ENCODE measurements at regions not wholly inside any gene's neighbourhood (a gene's known extent, or its start where the extent isn't known, plus 50 kb on each side); places are given as distances from the start of the nearest gene placed in this dataset.

DNA sequence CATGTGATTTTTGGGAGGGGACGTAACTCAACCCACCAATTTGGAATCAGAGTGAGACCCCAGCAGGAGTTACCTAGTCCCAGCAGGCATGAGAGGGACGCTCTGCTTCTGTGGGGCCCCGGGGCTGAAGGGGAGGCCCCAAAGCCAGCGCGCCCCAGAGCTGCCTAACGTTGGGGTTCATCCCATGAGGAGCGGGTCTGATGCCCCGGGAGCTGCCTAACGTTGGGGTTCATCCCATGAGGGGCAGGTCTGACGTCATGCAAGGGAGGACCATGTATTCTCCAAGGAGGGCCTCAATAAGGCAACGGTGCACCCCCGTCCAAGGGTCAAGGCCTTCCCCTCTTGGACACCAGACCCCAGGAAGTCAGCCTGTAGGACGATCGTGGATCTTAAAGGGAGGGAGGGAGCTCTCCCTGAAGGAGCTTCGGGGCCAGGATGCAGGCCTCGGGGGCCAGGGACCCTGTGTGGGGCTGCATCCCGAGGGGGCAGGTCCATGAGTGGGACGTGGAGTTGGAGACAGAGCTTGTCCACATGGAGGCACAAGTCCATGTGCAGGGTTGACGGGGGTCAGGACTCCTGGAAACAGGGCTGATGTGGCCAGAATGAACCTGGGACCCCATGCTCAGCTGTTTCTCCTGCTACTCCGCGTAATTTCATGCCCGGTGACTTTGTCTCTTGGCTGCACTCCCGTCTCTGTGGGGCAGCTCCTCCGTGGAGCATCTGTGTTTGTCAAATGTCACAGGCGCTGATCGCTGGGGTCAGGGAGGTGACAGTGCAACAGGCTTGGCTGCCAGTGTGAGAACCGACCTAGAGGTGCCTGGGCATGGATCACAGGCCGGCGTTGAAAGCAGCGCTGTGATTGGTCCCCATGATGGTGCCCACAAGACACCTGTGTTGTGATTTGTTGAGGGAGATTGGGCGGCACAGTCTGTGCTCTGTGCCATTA is 1029.1 kb downstream of the BRD1 start:
- WGBS, 5 donors, result 83 to 91% (median 87%) methylated on average over 26 to 31 of the region's 31 CpGs
- H3K27me3 ChIP-seq (replicated peaks in 1 of 7), result peaks cover 0 to 44% (median 0%) of the 10 kb centered on the region in 7 donors
- H3K4me3 ChIP-seq, result no peak overlapping the region
- no peak overlapping the region for H3K27ac ChIP-seq
- TF ChIP-seq POLR2AphosphoS5 (IDR thresholded peaks at IDR 0.05), result no peak
- TF ChIP-seq, protein P1, sequence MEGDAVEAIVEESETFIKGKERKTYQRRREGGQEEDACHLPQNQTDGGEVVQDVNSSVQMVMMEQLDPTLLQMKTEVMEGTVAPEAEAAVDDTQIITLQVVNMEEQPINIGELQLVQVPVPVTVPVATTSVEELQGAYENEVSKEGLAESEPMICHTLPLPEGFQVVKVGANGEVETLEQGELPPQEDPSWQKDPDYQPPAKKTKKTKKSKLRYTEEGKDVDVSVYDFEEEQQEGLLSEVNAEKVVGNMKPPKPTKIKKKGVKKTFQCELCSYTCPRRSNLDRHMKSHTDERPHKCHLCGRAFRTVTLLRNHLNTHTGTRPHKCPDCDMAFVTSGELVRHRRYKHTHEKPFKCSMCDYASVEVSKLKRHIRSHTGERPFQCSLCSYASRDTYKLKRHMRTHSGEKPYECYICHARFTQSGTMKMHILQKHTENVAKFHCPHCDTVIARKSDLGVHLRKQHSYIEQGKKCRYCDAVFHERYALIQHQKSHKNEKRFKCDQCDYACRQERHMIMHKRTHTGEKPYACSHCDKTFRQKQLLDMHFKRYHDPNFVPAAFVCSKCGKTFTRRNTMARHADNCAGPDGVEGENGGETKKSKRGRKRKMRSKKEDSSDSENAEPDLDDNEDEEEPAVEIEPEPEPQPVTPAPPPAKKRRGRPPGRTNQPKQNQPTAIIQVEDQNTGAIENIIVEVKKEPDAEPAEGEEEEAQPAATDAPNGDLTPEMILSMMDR (IDR thresholded peaks at IDR 0.05 in 8 of 11, conservative IDR thresholded peaks at IDR 0.05 in 3 of 11), result no peak
- H3K4me1 ChIP-seq, result no peaks in the 10 kb centered on the region
- H3K9me3 ChIP-seq, result no peaks in the 10 kb centered on the region
- intact Hi-C loops (cut with DNase I; ENCODE audit: low total_unique reads), result no loop called here
- no peak for DNase-seq
- H3K36me3 ChIP-seq, result no peaks in the 10 kb centered on the region

DNA sequence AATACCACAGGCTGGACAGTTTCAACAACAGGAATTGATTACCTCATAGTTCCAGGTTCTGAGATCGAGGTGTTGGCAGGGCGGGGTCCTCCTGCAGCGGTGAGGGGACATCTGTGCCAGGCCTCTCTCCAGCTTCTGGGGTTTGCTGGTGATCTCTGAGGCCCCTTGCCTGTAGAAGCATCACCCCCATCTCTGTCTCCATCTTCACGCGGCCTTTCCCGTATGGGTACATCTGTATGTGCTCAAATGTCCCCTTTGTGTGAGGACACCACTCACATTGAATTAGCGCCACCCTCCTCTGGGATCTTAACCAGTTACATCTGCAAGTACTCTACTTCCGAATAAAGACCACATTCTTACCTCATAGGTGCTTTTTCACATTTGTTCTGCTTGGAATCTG is 1029.9 kb downstream of the BRD1 start:
- no peak for TF ChIP-seq POLR2AphosphoS5 (IDR thresholded peaks at IDR 0.05)
- TF ChIP-seq, protein P1 (IDR thresholded peaks at IDR 0.05 in 8 of 11, conservative IDR thresholded peaks at IDR 0.05 in 3 of 11), result no peak
- no peak for TF ChIP-seq POLR2A (IDR thresholded peaks at IDR 0.05)
- Histone ChIP-seq H3K9me3 (peaks cover 0 to 2% (median 0%) of the 10 kb centered on the region in 8 donors), H3K4me1 (no peaks in the 10 kb centered on the region), H3K4me3 (no peak overlapping the region), H3K27ac (no peak overlapping the region), H3K27me3 (replicated peaks in 1 of 7) (peaks cover 0 to 36% (median 0%) of the 10 kb centered on the region in 7 donors), H3K36me3 (no peaks in the 10 kb centered on the region)
- 83 to 93% (median 88%) methylated on average over 6 to 8 of the region's 8 CpGs for WGBS, 5 donors
- intact Hi-C loops (cut with DNase I; ENCODE audit: low total_unique reads), result no loop called here
- DNase-seq, result no peak

DNA sequence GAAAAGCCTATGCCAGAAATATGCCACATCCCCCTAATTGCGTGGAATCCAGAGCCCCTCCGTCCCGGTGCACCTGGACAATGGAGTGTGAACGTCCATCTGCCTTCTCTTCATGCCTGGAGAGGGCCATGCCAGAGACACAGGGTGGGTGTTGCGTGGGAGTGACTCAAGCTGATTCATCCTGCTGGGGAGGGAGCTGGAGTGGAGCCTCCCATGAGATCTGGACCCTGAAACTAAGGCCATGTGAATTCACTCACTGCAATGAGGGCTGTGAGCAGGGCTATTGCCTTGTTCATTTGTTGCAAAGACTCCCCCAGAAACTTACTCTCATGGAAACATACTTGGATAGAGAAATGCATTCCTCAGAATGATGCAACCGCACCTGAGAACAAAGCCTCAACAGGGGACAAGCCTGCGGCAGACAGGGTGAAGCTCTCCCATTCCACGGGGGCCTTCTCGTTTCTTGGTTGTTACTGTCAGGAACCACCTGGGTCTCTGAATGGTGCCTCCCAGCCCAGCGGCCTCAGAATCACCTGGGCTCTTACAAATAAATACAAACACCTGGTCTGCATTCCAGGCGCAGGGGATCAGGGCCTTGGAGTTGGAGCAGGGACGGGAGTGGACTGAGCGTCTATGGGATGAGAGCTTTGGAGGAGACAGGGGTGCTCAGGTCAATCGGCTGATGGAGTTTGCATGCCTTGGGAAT is 1031.2 kb downstream of the BRD1 start:
- TF ChIP-seq POLR2A (IDR thresholded peaks at IDR 0.05), result no peak
- TF ChIP-seq POLR2AphosphoS5 (IDR thresholded peaks at IDR 0.05), result no peak
- TF ChIP-seq, protein P1 (IDR thresholded peaks at IDR 0.05 in 8 of 11, conservative IDR thresholded peaks at IDR 0.05 in 3 of 11), result no peak
- H3K27me3 ChIP-seq (replicated peaks in 1 of 7), result peaks cover 0 to 33% (median 0%) of the 10 kb centered on the region in 7 donors
- H3K4me1 ChIP-seq, result no peaks in the 10 kb centered on the region
- peaks cover 0 to 4% (median 0%) of the 10 kb centered on the region in 8 donors for H3K9me3 ChIP-seq
- DNase-seq, result no peak
- no peak overlapping the region for H3K27ac ChIP-seq
- H3K4me3 ChIP-seq, result no peak overlapping the region
- no peaks in the 10 kb centered on the region for H3K36me3 ChIP-seq
- intact Hi-C loops (cut with DNase I; ENCODE audit: low total_unique reads), result no loop called here
- 74 to 83% (median 78%) methylated on average over 13 to 14 of the region's 14 CpGs for WGBS, 5 donors

DNA sequence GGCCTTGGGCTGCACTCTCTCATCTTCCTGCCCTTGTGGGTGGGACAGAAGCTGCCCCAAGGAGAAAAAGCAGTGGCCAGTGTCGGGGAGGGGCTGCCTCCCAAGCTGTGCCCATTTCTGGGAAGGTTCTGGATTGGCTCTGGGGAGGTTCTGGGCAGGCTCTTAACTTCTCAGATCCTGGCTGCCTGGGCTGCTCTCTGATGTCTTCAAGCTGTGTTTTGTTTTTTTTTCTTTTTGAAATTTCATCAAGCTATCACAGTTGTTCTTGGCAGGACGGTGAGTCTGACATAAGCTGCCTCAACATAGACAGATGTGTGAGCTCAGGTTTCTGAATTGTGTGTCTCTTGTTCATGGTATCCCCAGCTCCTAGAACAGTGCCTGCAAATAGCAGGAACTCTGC is 1032.0 kb downstream of the BRD1 start:
- DNase-seq, result no peak
- TF ChIP-seq POLR2AphosphoS5 (IDR thresholded peaks at IDR 0.05), result no peak
- TF ChIP-seq, protein P1 (IDR thresholded peaks at IDR 0.05 in 8 of 11, conservative IDR thresholded peaks at IDR 0.05 in 3 of 11), result no peak
- no peak for TF ChIP-seq POLR2A (IDR thresholded peaks at IDR 0.05)

More for the DNA sequence above, 1032.0 kb downstream of the BRD1 start:
- Histone ChIP-seq H3K4me3 (no peak overlapping the region), H3K9me3 (peaks cover 0 to 4% (median 0%) of the 10 kb centered on the region in 8 donors), H3K4me1 (no peaks in the 10 kb centered on the region), H3K27me3 (replicated peaks in 1 of 7) (peaks cover 0 to 30% (median 0%) of the 10 kb centered on the region in 7 donors), H3K36me3 (no peaks in the 10 kb centered on the region), H3K27ac (no peak overlapping the region)
- 53 to 61% (median 58%) methylated on average over 2 of the region's 2 CpGs for WGBS, 5 donors
- intact Hi-C loops (cut with DNase I; ENCODE audit: low total_unique reads), result no loop called here

Measured in spleen (tissue), 11 donors.